ENCODE measurements at regions not wholly inside any gene's neighbourhood (a gene's known extent, or its start where the extent isn't known, plus 50 kb on each side); places are given as distances from the start of the nearest gene placed in this dataset.

GRCh38 chr7:145331522-145331921 is 495.7 kb upstream of the TPK1 start:
- DNase-seq (ENCODE audit: insufficient read length, low spot score) (no peak), FAIRE-seq (no peak)
- no peak for TF ChIP-seq POLR2A (IDR thresholded peaks at IDR 0.05; ENCODE audit: low read depth, low read length)

GRCh38 chr7:145331076-145331475 is 495.2 kb upstream of the TPK1 start:
- DNase-seq (ENCODE audit: insufficient read length, low spot score): no peak
- FAIRE-seq: no peak
- no peak for TF ChIP-seq POLR2A (IDR thresholded peaks at IDR 0.05; ENCODE audit: low read depth, low read length)

DNA sequence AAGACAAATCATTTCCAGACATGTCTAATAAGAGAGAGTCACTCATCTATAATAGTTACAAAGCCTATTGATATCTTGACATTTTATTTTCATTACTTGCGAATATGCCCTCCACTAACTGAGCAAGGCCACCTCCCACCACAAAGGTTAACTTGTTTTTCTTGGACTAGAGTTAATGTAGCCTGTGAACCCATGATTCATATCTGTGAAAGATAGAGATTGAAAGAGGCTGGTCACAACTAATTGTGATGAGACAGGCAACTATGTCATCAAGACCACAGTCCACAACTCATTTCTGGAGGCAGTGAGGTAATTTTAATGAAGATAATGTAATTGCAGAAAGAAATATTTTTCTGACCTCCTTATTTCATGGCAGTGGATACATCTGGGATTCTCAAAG is 491.8 kb upstream of the TPK1 start:
- FAIRE-seq: no peak
- TF ChIP-seq POLR2A (IDR thresholded peaks at IDR 0.05; ENCODE audit: low read depth, low read length): no peak
- DNase-seq (ENCODE audit: insufficient read length, low spot score): no peak

DNA sequence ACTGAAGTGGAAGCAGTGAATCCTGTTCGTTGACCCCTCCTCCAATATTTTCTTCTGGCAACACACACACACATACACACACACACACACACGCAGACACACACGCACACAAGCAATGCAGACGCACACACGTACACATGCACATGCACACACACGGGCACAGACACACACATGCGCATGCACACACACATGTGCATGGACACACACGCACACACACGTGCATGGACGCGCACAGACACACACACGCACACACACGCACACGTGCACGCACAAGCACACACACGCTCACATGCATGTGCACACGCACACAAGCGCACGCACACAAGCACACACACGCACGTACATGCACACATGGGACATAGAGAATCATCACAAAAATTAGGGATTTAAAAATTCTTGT is 488.2 kb upstream of the TPK1 start:
- TF ChIP-seq POLR2A (IDR thresholded peaks at IDR 0.05; ENCODE audit: low read depth, low read length): no peak
- no peak for FAIRE-seq
- DNase-seq (ENCODE audit: insufficient read length, low spot score): no peak

GRCh38 chr7:145313551-145313950 is 477.7 kb upstream of the TPK1 start:
- FAIRE-seq (no peak), DNase-seq (ENCODE audit: insufficient read length, low spot score) (no peak)
- no peak for TF ChIP-seq POLR2A (IDR thresholded peaks at IDR 0.05; ENCODE audit: low read depth, low read length)

DNA sequence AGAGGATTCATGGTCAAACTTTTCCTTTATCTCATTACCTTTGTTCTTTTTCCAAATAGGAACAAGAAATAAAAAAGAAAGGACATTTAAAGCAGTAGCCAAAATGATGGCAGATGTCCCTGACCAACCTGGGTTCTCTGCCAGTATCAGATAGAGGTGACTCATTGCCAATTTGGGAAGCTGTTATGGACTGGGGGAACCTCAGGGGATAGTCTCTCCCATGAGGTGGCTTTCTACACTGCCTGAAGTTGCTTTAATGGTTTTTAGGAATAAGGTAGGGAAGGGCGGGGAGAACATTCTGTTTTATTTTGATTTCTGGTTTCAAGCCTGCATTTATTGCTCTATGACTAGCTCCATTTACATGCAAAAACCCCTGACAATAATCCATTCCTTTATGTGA is 457.9 kb upstream of the TPK1 start:
- TF ChIP-seq POLR2A (IDR thresholded peaks at IDR 0.05; ENCODE audit: low read depth, low read length): no peak
- no peak for FAIRE-seq

GRCh38 chr7:145293228-145293701 is 457.4 kb upstream of the TPK1 start:
- FAIRE-seq (no peak), DNase-seq (ENCODE audit: insufficient read length, low spot score) (no peak)

More for the DNA sequence above, 457.9 kb upstream of the TPK1 start:
- no peak for DNase-seq (ENCODE audit: insufficient read length, low spot score)

DNA sequence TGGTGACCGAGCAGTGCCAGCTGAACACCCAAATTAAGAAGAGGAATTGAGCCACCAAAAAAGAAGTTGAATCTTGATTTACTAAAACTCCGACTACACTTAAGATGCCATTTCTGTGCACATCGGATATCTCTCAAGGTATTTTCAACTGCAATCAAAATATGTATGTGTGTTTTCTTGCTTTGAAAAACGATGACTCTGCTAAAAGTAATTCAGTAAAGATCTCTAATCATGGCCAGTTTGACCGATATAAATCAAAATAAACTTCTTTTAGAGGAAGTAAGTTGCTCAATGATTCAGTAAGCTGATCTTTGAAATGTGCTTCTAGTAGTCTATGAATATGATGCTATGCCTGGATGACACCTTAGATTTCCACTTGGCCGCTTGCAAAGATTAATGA is 453.5 kb upstream of the TPK1 start:
- FAIRE-seq (no peak), DNase-seq (ENCODE audit: insufficient read length, low spot score) (no peak)

More at GRCh38 chr7:145293228-145293701, 457.4 kb upstream of the TPK1 start:
- TF ChIP-seq POLR2A (IDR thresholded peaks at IDR 0.05; ENCODE audit: low read depth, low read length): no peak

DNA sequence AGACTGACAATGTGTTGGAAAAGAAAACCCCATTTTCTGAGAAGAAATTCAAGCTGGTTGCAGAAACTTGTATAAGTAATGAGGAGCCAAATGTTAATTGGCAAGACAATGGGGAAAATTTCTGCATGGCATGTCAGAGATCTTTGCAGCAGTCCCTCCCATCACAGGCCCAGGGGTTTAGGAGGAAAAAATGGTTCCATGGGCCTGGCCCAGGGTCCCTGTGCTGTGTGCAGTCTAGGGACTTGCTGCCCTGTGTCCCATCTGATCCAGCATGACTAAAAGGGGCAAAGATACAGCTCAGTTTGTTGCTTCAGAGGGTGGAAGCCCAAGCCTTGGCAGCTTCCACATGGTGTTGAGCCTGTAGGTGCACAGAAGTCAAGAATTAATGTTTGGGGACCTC is 440.3 kb upstream of the TPK1 start:
- DNase-seq (ENCODE audit: insufficient read length, low spot score): no peak
- FAIRE-seq: no peak

More for the DNA sequence above, 453.5 kb upstream of the TPK1 start:
- TF ChIP-seq POLR2A (IDR thresholded peaks at IDR 0.05; ENCODE audit: low read depth, low read length): no peak

GRCh38 chr7:145269418-145270161 is 433.7 kb upstream of the TPK1 start:
- FAIRE-seq (no peak), DNase-seq (ENCODE audit: insufficient read length, low spot score) (no peak)
- TF ChIP-seq POLR2A (IDR thresholded peaks at IDR 0.05; ENCODE audit: low read depth, low read length): no peak

More for the DNA sequence above, 440.3 kb upstream of the TPK1 start:
- TF ChIP-seq POLR2A (IDR thresholded peaks at IDR 0.05; ENCODE audit: low read depth, low read length): no peak

DNA sequence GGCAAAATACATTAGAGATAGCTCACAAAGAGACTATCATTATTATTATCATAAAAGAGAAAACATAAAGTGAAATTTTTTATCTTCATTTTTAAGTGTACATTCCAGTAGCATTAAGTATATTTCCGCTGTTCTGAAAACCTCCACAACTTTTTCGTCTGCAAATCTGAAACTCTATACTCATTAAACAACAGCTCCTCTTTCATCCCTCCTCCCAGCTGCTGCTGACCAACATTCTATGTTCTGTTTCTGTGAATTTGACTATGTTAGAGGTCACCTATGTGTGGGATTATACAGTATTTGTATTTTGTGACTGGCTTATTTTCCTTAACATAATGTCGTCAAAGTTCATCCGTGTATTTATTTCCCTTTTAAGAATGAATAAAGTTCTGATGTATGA is 429.3 kb upstream of the TPK1 start:
- no peak for DNase-seq (ENCODE audit: insufficient read length, low spot score)
- no peak for FAIRE-seq
- TF ChIP-seq POLR2A (IDR thresholded peaks at IDR 0.05; ENCODE audit: low read depth, low read length): no peak

DNA sequence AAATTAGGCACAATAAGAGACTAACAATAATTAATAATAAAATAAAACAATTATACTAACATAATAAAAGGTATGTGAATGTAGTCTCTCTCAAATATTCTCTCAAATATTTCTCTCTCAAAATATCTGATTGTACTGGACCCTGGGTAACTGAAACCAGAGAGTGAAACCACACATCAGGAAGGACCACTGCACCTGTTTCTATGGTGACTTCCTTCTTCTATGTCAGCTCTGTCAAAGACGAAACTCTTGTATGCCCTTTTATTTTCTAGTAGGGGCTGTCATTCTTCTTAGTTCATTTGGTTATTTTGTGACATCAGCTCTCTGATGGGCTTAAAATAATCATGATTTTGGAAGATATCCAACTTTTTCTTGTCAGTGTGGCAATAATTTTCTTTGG is 428.0 kb upstream of the TPK1 start:
- DNase-seq (ENCODE audit: insufficient read length, low spot score) (no peak), FAIRE-seq (no peak)
- no peak for TF ChIP-seq POLR2A (IDR thresholded peaks at IDR 0.05; ENCODE audit: low read depth, low read length)

GRCh38 chr7:145252031-145252430 is 416.2 kb upstream of the TPK1 start:
- no peak for TF ChIP-seq POLR2A (IDR thresholded peaks at IDR 0.05; ENCODE audit: low read depth, low read length)
- no peak for FAIRE-seq
- DNase-seq (ENCODE audit: insufficient read length, low spot score): no peak

DNA sequence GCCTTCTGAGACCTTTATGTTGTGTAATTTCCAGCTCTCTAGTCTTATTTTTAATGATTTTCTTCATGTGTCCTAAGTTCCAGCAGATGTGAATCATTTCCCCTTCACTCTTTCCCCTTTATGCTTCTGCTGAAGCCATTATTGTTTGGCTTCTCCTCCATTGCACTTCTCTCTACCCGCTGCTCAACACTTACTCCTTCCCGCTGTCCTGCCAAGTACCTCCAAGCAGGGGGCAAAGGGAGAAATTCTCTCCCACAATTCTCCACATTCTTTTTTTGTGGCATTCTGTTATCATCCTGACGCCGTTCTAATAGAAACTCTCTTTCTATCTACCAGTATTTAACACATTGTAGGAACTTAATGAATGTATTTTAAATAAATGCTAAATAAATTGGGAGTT is 388.9 kb upstream of the TPK1 start:
- no peak for DNase-seq (ENCODE audit: insufficient read length, low spot score)
- no peak for FAIRE-seq
- no peak for TF ChIP-seq POLR2A (IDR thresholded peaks at IDR 0.05; ENCODE audit: low read depth, low read length)

DNA sequence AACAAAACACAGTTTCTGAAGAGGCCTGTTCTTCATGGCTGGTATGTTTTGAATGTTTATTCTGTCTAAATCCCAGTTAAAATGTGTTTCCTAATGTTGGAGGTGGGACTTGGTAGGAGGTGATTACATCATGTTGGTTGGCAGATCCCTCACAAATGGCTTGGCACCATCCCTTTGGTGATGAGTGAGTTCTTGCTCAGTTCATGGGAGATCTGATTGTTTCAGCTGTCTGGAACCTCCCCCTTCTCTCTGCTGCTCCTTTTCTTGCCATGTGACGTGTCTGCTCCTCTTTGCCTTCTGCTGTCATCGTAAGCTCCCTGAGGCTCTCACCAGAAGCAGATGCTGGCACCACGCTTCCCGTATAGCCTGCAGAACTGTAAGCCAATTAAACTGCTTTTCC is 383.6 kb upstream of the TPK1 start:
- FAIRE-seq (no peak), DNase-seq (ENCODE audit: insufficient read length, low spot score) (no peak)
- TF ChIP-seq POLR2A (IDR thresholded peaks at IDR 0.05; ENCODE audit: low read depth, low read length): no peak

Measured in H54 (cell line).